Epithelial cell of proximal tubule (primary cell): ENCODE measurements at regions not wholly inside any gene's neighbourhood (a gene's known extent, or its start where the extent isn't known, plus 50 kb on each side); places are given as distances from the start of the nearest gene placed in this dataset.
A peak's percentile ranks its signal among the peaks of the same experiment; 100 is the strongest.
"Not testable (repeated sequence)": the region's sequence is repeated elsewhere in the genome, so short reads cannot be mapped to it uniquely, and the experiment has no call there.

Experiments
- DNase-seq: peaks from one replicate; pipeline ENCODE4 v3.0.0-alpha.2; 2011; ENCODE audit warnings: low read depth
- H3K4me3 ChIP-seq: 2 replicates; pipeline ENCODE4 v1.5.1; 2011; ENCODE audit warnings: low read depth, mild to moderate bottlenecking, low read length
- TF ChIP-seq, protein P1 (sequence below): conservative IDR thresholded peaks from 2 replicates; pipeline ENCODE4 v1.5.1; 2012; ENCODE audit warnings: low read depth, mild to moderate bottlenecking, low read length

DNA sequence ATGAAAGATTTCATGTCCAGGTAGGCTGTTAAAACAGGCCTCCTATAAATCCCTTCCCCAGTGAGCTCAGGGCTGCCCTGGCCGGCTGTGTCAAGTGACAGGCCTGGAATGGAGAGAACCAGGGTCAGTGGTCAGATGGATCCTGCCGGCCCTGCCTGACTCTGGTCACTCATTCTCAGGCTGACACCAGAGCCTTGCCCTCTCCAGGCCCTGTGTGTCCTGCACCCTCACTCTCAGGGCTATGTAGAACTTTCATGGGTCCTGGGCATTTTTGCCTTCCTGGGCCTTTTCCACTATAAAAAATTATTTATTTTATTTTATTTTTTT is 82.0 kb upstream of the RGPD5 start:
- no peak overlapping the region for H3K4me3 ChIP-seq
- no peak for DNase-seq
- TF ChIP-seq, protein P1, sequence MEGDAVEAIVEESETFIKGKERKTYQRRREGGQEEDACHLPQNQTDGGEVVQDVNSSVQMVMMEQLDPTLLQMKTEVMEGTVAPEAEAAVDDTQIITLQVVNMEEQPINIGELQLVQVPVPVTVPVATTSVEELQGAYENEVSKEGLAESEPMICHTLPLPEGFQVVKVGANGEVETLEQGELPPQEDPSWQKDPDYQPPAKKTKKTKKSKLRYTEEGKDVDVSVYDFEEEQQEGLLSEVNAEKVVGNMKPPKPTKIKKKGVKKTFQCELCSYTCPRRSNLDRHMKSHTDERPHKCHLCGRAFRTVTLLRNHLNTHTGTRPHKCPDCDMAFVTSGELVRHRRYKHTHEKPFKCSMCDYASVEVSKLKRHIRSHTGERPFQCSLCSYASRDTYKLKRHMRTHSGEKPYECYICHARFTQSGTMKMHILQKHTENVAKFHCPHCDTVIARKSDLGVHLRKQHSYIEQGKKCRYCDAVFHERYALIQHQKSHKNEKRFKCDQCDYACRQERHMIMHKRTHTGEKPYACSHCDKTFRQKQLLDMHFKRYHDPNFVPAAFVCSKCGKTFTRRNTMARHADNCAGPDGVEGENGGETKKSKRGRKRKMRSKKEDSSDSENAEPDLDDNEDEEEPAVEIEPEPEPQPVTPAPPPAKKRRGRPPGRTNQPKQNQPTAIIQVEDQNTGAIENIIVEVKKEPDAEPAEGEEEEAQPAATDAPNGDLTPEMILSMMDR: no peak

DNA sequence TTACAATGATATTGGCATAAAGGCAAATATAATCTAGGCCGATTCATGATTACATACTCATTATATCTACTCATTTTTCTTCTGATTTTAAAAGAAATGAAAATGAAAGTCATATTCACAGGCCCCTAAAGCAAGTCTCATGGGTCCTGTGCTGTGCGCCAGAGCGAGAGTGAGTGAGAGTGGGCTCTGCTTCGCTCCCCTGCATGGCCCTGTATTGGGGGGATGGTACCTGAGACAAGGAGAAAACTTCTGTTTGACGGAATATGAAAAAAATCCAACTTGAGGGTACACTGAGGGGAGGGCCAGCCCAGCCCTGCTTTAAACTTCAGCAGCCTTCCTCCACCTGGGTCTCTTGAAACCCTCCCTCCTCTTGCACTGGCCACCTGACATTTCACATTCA is 81.4 kb upstream of the RGPD5 start:
- DNase-seq: no peak
- TF ChIP-seq, protein P1: no peak

DNA sequence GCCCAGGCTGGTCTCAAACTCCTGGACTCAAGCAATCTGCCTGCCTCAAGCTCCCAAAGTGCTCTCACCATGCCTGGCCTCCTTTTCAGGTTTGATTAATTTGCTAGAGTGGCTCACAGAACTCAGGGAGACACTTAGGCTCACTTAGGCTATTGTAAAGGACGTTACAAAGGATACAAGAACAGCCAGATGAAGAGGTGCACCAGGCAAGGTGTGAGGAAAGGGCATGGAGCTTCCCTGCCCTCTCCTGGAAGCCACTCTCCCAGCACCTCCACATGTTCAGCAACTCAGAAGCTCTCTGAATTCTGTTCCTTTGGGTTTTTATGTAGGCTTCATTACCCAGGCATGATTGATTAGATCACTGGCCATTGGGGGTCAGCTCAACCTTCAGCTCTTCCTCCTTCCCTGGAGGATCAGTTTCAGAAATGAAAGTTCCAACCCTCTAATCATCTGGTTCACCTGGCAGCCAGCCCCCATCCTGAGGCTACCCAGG is 78.7 kb upstream of the RGPD5 start:
- no peak overlapping the region for H3K4me3 ChIP-seq
- TF ChIP-seq, protein P1: peak; percentile 69
- DNase-seq: no peak

More for the DNA sequence above, 81.4 kb upstream of the RGPD5 start:
- no peak overlapping the region for H3K4me3 ChIP-seq

DNA sequence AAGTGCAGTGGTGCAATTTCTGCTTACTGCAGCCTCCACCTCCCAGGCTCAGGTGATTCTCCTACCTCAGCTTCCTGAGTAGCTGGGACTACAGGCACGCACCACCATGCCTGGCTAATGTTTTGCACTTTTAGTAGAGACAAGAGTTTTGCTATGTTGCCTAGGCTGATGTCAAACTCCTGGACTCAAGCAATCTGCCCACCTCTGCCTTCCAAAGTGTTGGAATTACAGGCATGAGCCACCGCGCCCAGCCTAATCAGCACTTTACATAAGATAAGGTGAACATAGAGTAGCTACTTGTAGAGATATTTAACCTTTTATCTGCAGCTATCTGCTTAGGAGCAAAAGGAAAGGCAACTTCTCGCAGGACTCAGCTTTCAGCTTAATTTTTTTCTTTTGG is 77.5 kb upstream of the RGPD5 start:
- H3K4me3 ChIP-seq, DNase-seq: not testable (repeated sequence)

DNA sequence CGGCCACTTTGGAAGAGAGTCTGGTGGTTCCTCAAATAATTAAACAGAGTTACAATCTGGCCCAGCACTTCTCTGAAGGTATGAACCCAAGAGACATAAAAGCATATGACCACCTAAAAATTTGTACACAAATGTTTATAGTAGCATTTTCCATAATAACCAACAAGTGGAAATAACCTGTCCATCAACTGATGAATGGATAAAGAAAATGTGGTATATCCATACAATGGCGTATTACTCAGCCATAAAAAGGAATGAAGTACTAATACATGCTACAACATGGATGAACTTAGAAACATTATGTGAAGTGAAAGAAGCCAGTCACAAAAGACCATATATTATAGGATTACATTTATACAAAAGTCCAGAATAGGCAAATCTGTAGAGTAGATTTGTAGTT is 76.0 kb upstream of the RGPD5 start:
- TF ChIP-seq, protein P1: no peak
- DNase-seq: no peak
- H3K4me3 ChIP-seq: no peak overlapping the region

DNA sequence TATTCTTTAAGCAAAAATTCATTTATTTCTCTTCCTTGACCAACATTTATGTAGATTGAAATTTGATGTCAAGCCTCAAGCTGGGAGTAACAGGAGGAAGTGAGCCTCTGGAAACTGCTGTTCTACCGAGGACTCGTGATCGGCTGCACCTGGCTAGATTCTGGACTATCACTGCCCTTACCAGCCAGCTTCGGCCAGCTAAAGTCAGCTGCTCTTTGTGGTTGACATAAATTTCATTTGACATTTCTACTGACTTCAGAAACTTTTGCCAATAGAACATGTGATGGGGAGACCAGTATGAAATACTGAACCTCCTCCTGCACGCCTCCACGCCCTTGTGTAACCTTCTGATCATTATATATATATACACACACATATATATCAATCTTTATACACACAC is 74.2 kb upstream of the RGPD5 start:
- no peak overlapping the region for H3K4me3 ChIP-seq
- DNase-seq: no peak
- TF ChIP-seq, protein P1: no peak

DNA sequence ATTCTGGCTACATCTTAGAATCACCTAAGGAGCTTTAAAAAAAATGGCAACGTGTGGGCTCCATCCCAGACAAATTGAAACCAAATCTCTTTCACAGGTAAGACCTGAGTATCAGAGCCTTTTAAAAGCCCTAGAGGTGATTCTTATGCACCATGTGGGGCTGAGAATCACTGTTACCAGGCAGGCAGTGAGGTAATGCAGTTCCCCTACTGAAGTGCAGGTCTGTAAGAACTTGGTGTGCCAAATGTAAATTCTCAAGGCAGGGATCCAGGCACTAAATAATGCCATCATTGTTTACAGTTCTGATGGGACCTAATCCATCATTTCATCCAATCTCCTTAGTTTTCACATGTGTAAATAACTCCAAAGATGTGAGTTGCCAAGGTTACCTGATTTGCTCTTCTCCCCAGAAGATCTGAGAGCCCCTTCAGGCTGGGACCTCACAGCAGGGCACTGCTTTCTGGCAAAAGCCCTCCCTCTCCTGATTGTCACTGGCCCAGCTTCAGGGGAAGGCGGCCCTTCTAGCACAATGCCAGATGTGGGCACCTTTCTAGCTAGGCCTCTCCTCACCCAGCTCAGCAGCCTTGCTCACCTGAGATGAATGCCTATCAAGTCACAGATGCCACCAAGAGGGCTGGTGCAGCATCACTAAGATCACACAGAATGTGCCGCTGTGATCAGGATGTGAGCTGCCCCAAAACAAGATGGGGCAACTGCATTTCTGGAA is 73.6 kb upstream of the RGPD5 start:
- DNase-seq: no peak
- TF ChIP-seq, protein P1: no peak
- H3K4me3 ChIP-seq: no peak overlapping the region
